ENCODE measurements at regions not wholly inside any gene's neighbourhood (a gene's known extent, or its start where the extent isn't known, plus 50 kb on each side); places are given as distances from the start of the nearest gene placed in this dataset.

DNA sequence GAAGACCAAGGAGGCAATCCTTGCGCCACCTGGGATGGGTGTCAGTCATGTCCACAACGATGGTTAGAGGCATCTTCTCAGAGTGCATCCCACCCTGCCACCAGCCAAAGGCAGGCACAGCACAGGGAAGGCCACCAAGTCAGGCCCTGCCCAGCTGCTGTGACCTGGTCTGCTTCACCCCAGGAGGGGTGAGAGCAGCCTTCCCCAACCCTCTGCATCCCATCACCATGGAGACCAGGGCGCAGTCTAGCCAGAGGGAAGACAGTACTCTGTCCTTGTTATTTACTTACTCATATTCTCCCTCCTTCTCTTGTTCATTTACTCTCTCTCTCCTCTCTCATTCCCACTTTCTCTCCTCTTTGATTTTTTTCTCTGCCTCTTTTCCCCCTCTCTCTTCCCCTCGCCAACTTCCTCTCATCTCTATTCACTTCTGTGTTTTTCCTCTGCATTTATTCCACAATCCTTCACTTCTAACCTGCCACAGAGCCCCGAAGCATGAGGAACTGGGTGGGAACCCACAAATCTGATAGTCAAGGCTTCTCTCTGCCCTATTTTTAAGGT is 749.4 kb downstream of the UQCRFS1 start:
- Histone ChIP-seq H4K20me1 (ENCODE audit: insufficient read depth, low read length, poor library complexity, severe bottlenecking) (no peaks in the 10 kb centered on the region), H3K4me2 (ENCODE audit: low read depth, low read length, poor library complexity, severe bottlenecking) (no peak overlapping the region), H3F3A (ENCODE audit: low read depth) (no peaks in the 10 kb centered on the region), H3K79me2 (ENCODE audit: insufficient read depth, low read length) (no peaks in the 10 kb centered on the region), H2AFZ (ENCODE audit: low read length) (no peak overlapping the region), H3K9me3 (ENCODE audit: insufficient read depth, low read depth, low read length) (0 out of 2 replicates have a peak, but pooled peaks cover 3% of the 10 kb centered on the region), H3K36me3 (ENCODE audit: insufficient read depth, low read length) (no peaks in the 10 kb centered on the region), H3K4me1 (ENCODE audit: insufficient read depth, low read length, poor library complexity, severe bottlenecking) (no peaks in the 10 kb centered on the region), H3K4me3 (ENCODE audit: low read length, poor library complexity, severe bottlenecking) (no peak overlapping the region), H3K9me2 (replicated peaks; ENCODE audit: low read depth, low read length) (no peaks in the 10 kb centered on the region), H3K9ac (ENCODE audit: low read depth, low read length, poor library complexity, severe bottlenecking) (no peak overlapping the region), H3K27me3 (ENCODE audit: insufficient read depth, low read length, poor library complexity, severe bottlenecking) (no peaks in the 10 kb centered on the region)
- TF ChIP-seq EZH2phosphoT487 (IDR thresholded peaks at IDR 0.05; ENCODE audit: borderline replicate concordance), result no peak
- TF ChIP-seq, protein P1, sequence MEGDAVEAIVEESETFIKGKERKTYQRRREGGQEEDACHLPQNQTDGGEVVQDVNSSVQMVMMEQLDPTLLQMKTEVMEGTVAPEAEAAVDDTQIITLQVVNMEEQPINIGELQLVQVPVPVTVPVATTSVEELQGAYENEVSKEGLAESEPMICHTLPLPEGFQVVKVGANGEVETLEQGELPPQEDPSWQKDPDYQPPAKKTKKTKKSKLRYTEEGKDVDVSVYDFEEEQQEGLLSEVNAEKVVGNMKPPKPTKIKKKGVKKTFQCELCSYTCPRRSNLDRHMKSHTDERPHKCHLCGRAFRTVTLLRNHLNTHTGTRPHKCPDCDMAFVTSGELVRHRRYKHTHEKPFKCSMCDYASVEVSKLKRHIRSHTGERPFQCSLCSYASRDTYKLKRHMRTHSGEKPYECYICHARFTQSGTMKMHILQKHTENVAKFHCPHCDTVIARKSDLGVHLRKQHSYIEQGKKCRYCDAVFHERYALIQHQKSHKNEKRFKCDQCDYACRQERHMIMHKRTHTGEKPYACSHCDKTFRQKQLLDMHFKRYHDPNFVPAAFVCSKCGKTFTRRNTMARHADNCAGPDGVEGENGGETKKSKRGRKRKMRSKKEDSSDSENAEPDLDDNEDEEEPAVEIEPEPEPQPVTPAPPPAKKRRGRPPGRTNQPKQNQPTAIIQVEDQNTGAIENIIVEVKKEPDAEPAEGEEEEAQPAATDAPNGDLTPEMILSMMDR (conservative IDR thresholded peaks at IDR 0.05; ENCODE audit: low read length), result no peak

DNA sequence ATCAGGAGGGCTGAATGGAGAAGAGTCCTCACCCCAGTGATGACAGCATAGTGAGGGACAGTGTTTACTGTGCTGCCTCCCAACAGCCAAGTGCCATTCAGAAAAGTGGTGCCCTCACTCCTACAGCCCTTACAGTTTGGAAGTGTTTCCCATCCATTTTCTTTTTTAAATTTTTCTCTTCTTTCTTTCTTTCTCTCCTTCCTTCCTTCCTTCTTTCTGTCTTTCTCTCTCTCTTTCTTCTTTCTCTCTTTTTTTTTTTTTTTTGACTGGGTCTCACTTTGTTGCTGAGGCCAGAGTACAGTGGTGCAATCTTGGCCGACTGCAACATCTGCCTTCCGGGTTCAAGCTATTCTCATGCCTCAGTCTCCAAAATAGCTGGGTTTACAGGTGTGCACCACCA is 755.3 kb downstream of the UQCRFS1 start:
- Histone ChIP-seq H4K20me1 (ENCODE audit: insufficient read depth, low read length, poor library complexity, severe bottlenecking) (no peaks in the 10 kb centered on the region), H3K9me2 (replicated peaks; ENCODE audit: low read depth, low read length) (no peaks in the 10 kb centered on the region), H3K79me2 (ENCODE audit: insufficient read depth, low read length) (no peaks in the 10 kb centered on the region), H3K27me3 (ENCODE audit: insufficient read depth, low read length, poor library complexity, severe bottlenecking) (no peaks in the 10 kb centered on the region), H3K4me1 (ENCODE audit: insufficient read depth, low read length, poor library complexity, severe bottlenecking) (no peaks in the 10 kb centered on the region), H3K9ac (ENCODE audit: low read depth, low read length, poor library complexity, severe bottlenecking) (no peak overlapping the region), H2AFZ (ENCODE audit: low read length) (no peak overlapping the region), H3K36me3 (ENCODE audit: insufficient read depth, low read length) (no peaks in the 10 kb centered on the region), H3K4me2 (ENCODE audit: low read depth, low read length, poor library complexity, severe bottlenecking) (no peak overlapping the region), H3F3A (ENCODE audit: low read depth) (no peaks in the 10 kb centered on the region), H3K9me3 (ENCODE audit: insufficient read depth, low read depth, low read length) (peaks cover 9% of the 10 kb centered on the region; the same call in 1 of the 2 replicates), H3K4me3 (ENCODE audit: low read length, poor library complexity, severe bottlenecking) (no peak overlapping the region)
- TF ChIP-seq, protein P1 (conservative IDR thresholded peaks at IDR 0.05; ENCODE audit: low read length), result no peak
- no peak for TF ChIP-seq EZH2phosphoT487 (IDR thresholded peaks at IDR 0.05; ENCODE audit: borderline replicate concordance)

DNA sequence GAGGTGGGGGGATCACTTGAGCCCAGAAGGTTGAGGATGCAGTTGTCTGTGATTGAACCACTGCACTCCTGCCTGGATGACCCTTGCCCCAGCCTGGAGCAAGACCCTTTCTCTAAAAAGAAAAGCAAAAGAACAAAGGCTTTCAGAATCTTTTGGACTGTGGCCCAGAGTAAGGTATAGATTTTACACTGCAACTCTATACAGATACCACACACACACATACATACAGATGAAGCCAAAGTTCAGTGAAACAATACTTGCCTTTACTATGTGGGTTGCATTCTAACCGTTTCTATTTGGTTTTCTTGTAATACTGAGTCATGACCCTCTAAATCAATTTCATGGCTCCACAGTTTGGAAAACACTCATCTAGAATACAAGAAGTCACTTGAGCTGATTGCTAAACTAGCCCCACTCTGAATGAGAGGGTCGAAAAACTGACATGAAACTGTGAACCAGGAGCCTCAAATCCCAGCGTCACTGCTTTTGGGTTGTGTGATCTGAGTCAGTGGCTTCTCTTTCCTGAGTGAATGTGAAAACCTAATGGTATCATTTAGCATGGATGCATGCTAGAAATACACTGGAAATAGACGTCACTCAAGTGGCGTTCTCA is 756.1 kb downstream of the UQCRFS1 start:
- TF ChIP-seq EZH2phosphoT487 (IDR thresholded peaks at IDR 0.05; ENCODE audit: borderline replicate concordance), result no peak
- TF ChIP-seq, protein P1 (conservative IDR thresholded peaks at IDR 0.05; ENCODE audit: low read length), result no peak
- H3K9ac ChIP-seq (ENCODE audit: low read depth, low read length, poor library complexity, severe bottlenecking), result no peak overlapping the region
- no peak overlapping the region for H2AFZ ChIP-seq (ENCODE audit: low read length)
- H3K9me2 ChIP-seq (replicated peaks; ENCODE audit: low read depth, low read length), result no peaks in the 10 kb centered on the region
- no peaks in the 10 kb centered on the region for H3K36me3 ChIP-seq (ENCODE audit: insufficient read depth, low read length)
- H4K20me1 ChIP-seq (ENCODE audit: insufficient read depth, low read length, poor library complexity, severe bottlenecking), result no peaks in the 10 kb centered on the region
- no peaks in the 10 kb centered on the region for H3K79me2 ChIP-seq (ENCODE audit: insufficient read depth, low read length)
- H3K4me3 ChIP-seq (ENCODE audit: low read length, poor library complexity, severe bottlenecking), result no peak overlapping the region
- no peak overlapping the region for H3K4me2 ChIP-seq (ENCODE audit: low read depth, low read length, poor library complexity, severe bottlenecking)
- no peaks in the 10 kb centered on the region for H3K27me3 ChIP-seq (ENCODE audit: insufficient read depth, low read length, poor library complexity, severe bottlenecking)
- no peaks in the 10 kb centered on the region for H3K4me1 ChIP-seq (ENCODE audit: insufficient read depth, low read length, poor library complexity, severe bottlenecking)
- no peaks in the 10 kb centered on the region for H3F3A ChIP-seq (ENCODE audit: low read depth)
- peaks cover 9% of the 10 kb centered on the region; the same call in 1 of the 2 replicates for H3K9me3 ChIP-seq (ENCODE audit: insufficient read depth, low read depth, low read length)

Data from Loucy (cell line).